AG08395 (cell line): ENCODE measurements at regions not wholly inside any gene's neighbourhood (a gene's known extent, or its start where the extent isn't known, plus 50 kb on each side); places are given as distances from the start of the nearest gene placed in this dataset.

ENCODE experiments used
- DNase-seq: peaks from one replicate; pipeline ENCODE4 v3.0.0; 2012; ENCODE audit warnings: mixed read lengths, low spot score

GRCh38 chr1:168871531-168871930, 142.5 kb upstream of the DPT start:
- no peak for DNase-seq

DNA sequence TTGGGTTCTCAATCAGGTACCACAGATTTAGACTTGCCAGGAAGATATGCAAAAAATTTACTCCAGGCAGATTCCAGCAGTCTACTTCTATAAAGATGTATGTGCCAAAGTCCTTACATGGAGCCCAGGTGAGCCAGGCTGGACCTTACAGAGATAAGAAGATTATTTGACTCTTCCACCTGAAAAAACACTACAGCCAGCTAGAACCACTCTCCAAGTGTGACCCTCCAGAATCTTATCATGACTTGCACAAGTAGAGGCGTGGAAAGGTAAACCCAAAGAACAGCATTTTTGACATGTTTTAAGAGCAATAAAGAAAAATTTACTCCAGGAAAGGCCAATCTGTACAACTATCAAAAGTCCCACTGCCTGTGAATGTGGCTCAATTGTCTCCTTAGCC, 146.8 kb upstream of the DPT start:
- no peak for DNase-seq

DNA sequence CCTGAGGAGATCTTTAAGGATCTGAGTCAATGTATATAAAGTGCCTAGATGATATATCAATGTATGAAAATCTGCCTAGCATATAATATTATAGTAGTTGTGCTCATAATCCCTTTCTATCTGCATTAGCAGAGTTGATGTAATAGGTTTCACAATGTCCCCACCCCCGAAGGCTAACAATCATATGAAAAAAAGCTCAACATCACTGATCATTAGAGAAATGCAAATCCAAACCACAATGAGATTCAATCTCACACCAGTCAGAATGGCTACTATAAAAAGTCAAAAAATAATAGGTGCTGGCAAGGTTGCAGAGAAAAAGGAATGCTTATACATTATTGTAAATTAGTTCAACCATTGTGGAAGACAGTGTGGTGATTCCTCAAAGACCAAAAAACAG, 147.8 kb upstream of the DPT start:
- no peak for DNase-seq

DNA sequence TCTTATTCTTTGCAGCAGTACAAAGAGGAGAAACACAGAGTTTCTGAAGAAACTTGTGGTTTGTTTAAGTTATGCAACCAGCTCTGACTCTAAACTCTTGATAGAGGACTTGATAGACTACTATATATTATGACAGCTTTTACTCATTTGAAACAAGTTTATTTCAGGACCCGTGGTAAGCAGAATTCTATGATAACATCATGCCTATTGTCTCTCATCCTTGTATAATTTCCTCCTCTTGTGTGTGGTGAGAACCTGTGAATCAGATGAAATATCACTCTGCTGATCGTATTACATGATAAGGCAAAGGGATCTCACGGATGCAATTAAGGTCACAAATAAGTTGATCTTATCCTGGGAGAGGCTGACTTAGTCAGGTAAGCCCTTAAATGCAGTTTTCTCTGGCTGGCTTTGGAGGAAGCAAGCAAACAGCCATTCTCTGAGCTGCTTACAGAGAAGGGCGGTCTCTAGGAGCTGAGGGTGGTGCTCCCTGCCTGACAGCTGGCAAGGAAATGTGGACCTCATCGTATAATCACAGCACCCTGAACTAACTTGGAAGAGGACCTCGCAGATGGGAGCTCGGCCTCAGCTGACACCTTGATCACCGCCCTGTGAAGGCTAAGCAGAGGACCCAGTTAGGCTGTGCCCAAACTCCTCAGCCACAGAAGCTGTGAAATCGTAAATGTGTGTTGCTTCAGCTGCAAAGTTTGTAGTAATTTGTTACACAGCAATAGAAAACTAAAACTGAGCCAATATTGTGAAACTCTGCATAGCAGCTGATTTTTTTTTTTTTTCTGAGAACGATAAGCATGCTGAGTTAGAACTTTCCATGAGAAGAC, 151.1 kb upstream of the DPT start:
- DNase-seq, result peak; percentile 11

DNA sequence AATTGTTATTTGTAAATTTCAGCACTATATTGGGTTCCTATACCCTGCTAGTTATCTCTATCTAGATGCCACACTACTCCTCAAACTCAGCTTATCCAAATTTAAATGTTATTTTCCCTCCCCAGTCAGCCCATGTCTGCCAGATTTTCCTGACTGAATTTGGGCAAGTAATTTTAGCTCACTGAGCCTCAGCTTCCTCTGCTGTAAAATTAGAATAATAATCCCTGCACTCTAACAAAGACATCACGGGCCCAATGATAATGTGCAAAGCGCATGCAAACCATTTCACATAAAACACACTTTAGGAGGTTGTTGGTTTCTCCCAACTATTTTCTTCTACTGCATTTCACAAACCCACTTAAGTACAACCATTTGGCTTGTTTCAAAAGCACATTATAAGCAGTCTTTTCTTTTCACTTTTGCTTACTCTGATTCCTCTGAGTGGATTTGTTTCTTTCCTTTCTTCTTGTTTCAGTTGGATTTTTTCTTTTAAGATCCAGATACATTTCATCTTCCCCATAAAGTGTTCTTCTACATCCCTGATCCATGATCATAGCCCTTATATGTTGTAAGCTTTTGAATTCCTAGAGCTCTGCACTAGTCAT, 152.8 kb upstream of the DPT start:
- DNase-seq, result no peak

DNA sequence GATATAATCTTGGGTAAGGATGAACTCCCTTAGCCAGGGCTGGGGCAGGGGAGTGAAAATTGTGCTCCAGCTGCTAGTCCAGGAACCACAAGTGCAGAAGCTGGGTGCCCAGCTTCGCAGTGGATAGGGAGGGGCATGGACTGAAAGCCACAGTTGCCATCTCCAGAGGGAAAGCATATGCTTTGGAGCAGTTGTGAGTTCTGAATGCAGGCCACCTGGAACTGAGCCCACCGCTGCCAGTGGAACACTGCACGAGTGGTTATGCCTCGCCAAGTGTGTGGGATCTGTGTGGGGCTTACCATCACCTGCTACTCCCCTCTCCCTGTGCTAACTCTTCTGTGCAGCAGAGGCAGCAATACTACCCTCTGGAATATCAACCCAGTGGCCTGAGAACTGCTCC, 158.4 kb upstream of the DPT start:
- no peak for DNase-seq

DNA sequence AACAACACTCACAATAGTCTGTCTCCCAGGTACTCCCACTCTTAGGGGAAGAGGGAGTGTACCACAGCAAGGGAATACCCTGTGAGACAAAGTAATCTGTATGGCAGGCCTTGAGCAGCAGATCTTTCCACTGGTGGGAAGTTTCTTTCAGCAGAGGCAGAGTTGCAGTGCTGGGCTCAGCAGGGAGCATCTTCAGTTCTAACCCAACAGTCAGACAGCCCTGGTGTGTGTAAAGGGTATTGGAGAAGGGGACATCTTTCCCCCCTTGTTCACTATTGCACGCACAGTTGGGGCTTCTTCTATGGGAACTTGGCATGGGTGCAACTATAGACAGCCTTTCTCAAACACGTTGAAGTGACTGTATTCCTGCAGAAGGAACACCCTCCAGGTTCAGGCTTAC, 159.4 kb upstream of the DPT start:
- no peak for DNase-seq

DNA sequence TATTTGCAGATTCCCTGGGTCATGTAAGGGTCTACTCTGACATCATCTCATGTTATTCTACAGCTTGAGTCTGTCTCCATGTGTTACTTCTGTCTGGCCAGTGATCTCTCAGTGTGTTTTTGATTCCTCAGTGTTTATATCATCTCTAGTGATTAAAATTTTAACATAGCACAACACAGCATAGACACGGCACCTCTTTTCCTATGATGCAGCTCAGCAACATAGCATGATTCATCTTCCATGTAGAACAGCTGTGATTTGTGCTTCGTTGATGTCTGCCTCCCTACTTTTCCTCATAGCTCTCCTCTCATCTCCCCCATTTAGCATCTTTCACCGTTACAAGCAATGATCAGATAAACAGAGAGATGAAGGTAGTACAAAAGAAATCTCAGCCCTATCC, 163.9 kb upstream of the DPT start:
- DNase-seq, result peak; percentile 4

- peak; percentile 37 for DNase-seq
These were observed 164.4 kb upstream of the DPT start for GRCh38 chr1:168893359-168893801.

DNA sequence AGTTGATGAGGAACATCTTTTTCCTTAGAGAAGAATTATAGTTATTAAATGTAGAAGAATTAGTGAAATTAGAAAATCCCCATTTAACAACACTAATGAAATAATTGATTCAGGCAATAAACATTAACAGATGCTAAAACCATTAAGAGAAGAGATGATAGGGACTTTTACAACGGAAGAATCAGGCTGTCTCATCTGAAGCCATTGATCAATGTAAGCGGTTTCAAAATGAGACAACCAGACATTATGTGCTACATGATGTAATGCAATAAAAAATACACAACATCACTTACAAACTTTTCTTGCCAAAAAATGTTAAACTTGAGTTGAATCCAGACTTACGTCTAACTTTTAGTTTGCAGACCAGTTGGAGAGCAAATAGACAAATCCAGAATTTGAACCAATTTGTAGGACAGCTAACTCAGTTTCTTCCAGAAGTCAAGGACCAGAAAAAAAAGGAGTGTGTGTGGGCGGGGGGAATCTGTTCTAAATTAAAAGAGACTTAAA, 165.4 kb upstream of the DPT start:
- no peak for DNase-seq

- DNase-seq, result no peak
These were observed 168.2 kb upstream of the DPT start for GRCh38 chr1:168897249-168897648.

GRCh38 chr1:168903237-168903830, 174.3 kb upstream of the DPT start:
- DNase-seq, result no peak

DNA sequence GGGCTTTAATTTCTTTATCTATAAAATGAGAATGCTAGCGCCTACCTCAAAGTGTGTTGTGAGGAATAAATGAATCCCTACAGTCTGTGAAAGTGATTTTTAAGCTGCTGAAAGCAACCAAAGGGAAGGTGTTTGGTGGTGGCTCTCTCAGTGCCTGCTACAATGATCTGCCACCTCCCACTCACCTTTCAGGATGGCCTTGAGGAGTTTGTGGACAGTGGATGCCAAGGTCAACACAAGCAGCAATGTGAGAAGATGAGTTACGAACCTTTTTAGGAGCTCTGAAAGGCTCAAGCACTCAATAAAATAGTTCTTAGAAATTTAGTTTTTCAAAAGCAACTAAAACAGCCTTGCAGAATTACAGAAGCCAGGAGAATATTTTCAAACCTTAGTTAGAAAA, 176.6 kb upstream of the DPT start:
- DNase-seq, result no peak

DNA sequence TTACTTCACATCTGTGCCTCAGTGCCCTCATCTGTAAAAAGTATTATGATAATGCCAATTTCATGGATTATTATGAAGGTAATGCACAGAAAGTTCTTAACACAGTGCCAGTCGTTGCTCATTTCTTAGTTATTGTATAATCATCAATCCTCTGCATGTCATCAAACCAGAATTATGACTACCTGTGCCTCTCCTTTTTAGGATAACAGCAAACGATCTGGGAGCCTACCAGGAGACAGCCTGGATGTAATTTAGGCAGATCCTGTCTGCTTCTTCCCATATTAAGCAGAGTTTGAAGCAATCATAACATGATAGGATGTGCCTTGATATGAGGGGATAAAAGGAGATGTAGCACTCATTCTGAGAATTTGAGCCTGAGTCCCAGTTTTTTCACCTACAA, 177.4 kb upstream of the DPT start:
- DNase-seq, result no peak

- no peak for DNase-seq
These were observed 178.0 kb upstream of the DPT start for GRCh38 chr1:168907053-168907452.

- DNase-seq, result no peak
These were observed 178.9 kb upstream of the DPT start for GRCh38 chr1:168907786-168908348.

DNA sequence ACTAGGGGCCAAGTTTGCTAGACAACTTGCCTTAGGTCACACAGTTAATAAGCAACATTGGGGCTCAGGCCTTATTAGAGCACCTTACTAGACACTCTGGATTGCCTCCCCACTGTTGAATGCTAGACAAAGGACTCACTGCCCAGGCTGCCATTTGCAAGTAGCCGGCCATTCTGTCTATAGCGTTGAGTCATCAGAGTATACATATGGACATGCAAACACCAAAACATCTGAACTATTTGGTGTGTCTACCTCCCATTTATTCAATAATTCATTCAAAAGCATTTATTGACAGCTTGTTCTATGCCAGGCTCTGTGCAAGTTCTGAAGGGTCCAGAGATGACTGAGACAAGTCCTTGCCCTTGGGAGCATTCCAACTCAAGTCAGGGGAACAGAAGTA, 181.4 kb upstream of the DPT start:
- no peak for DNase-seq

DNA sequence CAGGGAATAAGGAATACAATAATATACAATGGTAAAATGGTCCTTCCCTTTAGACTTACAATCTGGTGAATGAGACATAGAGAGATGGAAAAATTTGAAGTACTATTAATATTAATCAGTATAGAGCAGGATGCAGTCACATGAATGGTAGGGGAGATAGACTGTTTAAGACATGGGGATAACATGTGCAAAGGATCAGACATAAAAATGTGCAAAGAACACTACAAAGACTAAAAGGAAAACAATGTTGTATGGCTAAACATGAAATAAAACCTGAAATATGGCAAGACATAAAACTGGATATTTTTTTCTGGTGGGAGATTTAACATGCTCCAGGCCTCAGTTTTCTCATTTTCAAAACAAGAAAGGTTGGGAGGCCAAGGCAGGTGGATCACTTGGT, 182.4 kb upstream of the DPT start:
- DNase-seq, result no peak

DNA sequence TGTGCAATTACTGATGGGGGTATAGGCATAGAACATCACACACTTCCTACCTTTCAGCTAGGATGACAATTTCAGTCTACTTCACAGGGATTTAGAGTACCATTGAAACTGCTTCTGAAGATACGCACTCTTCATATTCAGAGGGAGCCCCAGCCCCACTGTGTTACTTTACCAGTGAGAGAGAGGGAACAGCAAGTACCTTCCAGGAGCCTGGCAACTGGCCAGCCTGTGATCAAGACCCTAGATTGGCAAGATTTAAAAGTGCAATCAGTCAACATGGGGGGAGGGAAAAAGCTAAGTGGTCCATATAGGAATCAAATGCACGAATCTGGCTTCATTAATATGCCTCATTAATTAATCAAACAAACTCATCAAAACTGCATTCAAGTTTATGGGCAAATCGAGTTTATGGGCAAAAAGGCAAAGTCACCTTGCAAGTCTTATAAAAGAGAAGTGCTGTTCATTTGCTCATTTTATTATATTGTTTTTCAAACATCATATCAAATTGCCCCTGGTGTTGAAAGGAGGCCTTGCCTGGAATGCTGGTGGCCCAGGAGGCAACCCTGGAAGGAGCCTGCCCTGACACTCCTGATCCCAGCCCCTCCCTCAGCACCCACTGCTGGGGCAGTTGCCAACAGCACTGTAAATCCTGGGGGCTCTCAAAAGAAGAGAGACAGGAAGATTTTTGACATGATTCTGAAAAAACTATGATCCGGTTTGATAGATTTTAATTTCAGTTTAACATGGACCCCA, 184.9 kb upstream of the DPT start:
- DNase-seq, result no peak

DNA sequence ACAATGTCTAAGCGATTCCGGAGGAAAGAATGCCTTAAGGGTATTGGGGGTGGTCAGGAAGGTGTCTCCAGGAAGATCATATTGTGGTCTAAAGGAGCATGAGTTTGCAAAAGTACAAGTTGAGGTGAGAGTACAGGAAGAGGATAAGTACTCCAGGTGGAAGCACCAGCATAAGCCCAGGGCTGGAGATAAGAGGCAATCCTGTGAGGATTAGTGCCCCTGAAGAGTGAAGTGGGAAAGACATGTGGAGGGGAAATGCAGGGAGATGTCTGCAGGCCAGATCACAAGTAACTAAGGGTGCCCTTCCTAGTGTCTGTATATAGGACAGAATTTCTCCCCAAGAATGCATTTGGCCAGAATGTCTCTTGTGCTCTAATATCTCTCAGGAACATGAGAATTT, 188.3 kb upstream of the DPT start:
- no peak for DNase-seq

- no peak for DNase-seq
These were observed 188.7 kb upstream of the ATP1B1 start for GRCh38 chr1:168917796-168918195.
